Tibial nerve (tissue), 4 donors: ENCODE measurements at regions not wholly inside any gene's neighbourhood (a gene's known extent, or its start where the extent isn't known, plus 50 kb on each side); places are given as distances from the start of the nearest gene placed in this dataset.

Experiments
- DNase-seq, 2 donors: peaks; one replicate each; pipeline ENCODE4 v3.0.0-alpha.2; 2019; ENCODE audit warnings: low spot score in 2 of 2
- H3K27ac ChIP-seq, 4 donors: fragments of 200-600 bp; sonication (generic) in 3 of 4; one replicate each; pipeline ENCODE4 v1.5.1; 2017 to 2019; ENCODE audit warnings: mild to moderate bottlenecking in 1 of 4
- H3K27me3 ChIP-seq, 2 donors: fragments of 200-600 bp; sonication (generic) in 1 of 2; one replicate each; pipeline versions ENCODE4 v1.5.1 to v1.6.0; 2017 to 2019
- H3K36me3 ChIP-seq, 3 donors: fragments of 200-600 bp; sonication (generic); one replicate each; pipeline ENCODE4 v1.5.1; 2018 to 2019
- H3K4me1 ChIP-seq, 4 donors: fragments of 200-600 bp; sonication (generic) in 3 of 4; one replicate each; pipeline ENCODE4 v1.5.1; 2017 to 2019
- H3K4me3 ChIP-seq, 4 donors: fragments of 200-600 bp; sonication (generic) in 3 of 4; one replicate each; pipeline ENCODE4 v1.5.1; 2017 to 2019; ENCODE audit warnings: mild to moderate bottlenecking in 1 of 4, moderate library complexity in 1 of 4
- H3K9me3 ChIP-seq, 4 donors: fragments of 200-600 bp; sonication (generic) in 3 of 4; one replicate each; pipeline ENCODE4 v1.5.1; 2017 to 2019
- EP300 ChIP-seq, 2 donors: sonication (generic); formaldehyde crosslinking; IDR thresholded peaks; one replicate each; pipeline ENCODE4 v1.6.1; 2017; ENCODE audit warnings: antibody characterized with exemption in 2 of 2, mild to moderate bottlenecking in 1 of 2
- POLR2A ChIP-seq, 2 donors: fragments of 450-650 bp; IDR thresholded peaks; one replicate each; pipeline ENCODE4 v1.6.1; 2017; ENCODE audit warnings: antibody characterized with exemption in 2 of 2, mild to moderate bottlenecking in 2 of 2, moderate library complexity in 2 of 2
- WGBS, 2 donors: methylation state at CpG; one replicate each; pipeline ENCODE4 v1.1.5; 2018; 5-methylcytosine and 5-hydroxymethylcytosine counted together
- TF ChIP-seq, protein P1 (sequence below), 5 experiments: fragments of 200-600 bp in 3 of 5; fragments of 450-650 bp in 2 of 5; sonication (generic) in 3 of 5; IDR thresholded peaks; one replicate each; pipeline ENCODE4 v1.5.1; 2016 to 2019; ENCODE audit warnings: antibody characterized with exemption in 5 of 5, mild to moderate bottlenecking in 3 of 5, moderate library complexity in 2 of 5

DNA sequence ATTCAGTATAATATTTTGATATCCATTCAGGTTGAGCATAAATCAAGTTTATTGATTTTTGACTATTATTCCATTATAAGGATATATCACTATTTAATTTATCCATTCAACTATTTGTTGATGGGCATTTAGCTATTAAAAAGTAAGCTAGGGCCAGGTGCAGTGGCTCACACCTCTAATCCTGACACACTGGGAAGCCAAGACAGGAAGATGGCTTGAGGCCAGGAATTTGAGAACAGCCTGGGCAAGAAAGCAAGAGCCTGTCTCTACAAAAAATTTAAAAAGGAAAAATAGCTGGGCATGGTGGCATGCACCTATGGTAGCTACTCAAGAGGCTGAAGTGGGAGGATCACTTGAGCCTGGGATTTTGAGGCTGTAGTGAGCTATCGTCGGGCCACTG, 183.5 kb downstream of the HNMT start:
- Histone ChIP-seq H3K36me3 (peaks cover 0 to 11% (median 0%) of the 10 kb centered on the region in 3 donors), H3K27ac (no peak overlapping the region), H3K9me3 (no peaks in the 10 kb centered on the region), H3K4me1 (no peaks in the 10 kb centered on the region), H3K27me3 (no peaks in the 10 kb centered on the region), H3K4me3 (no peak overlapping the region)
- WGBS, 2 donors = 53 to 72% methylated on average over 2 of the region's 2 CpGs
- TF ChIP-seq EP300 (IDR thresholded peaks at IDR 0.05) = no peak
- TF ChIP-seq, protein P1, sequence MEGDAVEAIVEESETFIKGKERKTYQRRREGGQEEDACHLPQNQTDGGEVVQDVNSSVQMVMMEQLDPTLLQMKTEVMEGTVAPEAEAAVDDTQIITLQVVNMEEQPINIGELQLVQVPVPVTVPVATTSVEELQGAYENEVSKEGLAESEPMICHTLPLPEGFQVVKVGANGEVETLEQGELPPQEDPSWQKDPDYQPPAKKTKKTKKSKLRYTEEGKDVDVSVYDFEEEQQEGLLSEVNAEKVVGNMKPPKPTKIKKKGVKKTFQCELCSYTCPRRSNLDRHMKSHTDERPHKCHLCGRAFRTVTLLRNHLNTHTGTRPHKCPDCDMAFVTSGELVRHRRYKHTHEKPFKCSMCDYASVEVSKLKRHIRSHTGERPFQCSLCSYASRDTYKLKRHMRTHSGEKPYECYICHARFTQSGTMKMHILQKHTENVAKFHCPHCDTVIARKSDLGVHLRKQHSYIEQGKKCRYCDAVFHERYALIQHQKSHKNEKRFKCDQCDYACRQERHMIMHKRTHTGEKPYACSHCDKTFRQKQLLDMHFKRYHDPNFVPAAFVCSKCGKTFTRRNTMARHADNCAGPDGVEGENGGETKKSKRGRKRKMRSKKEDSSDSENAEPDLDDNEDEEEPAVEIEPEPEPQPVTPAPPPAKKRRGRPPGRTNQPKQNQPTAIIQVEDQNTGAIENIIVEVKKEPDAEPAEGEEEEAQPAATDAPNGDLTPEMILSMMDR (IDR thresholded peaks at IDR 0.05) = no peak
- no peak for TF ChIP-seq POLR2A (IDR thresholded peaks at IDR 0.05)
- DNase-seq = no peak

DNA sequence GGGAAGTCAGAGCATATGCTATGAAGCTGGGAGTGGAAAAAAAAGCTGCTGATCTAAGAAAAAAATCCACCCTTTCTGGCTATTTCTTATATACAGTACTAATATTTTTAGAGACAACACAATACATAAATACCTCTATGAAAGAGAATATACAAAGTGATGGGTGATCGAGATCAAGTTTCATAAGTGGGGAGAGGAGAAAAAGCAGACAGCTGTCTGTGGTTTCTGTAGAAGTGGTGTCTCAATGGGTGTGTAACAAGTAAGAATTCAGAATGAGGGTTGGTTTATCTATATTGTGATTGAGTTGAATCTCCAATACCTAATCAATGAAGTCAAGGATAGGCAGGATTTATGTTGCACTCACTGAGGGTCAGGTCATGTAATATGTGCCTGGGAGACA, 191.0 kb downstream of the HNMT start:
- Histone ChIP-seq H3K4me1 (no peaks in the 10 kb centered on the region), H3K27me3 (no peaks in the 10 kb centered on the region), H3K4me3 (no peak overlapping the region), H3K9me3 (no peaks in the 10 kb centered on the region), H3K27ac (no peak overlapping the region), H3K36me3 (peaks cover 0 to 11% (median 0%) of the 10 kb centered on the region in 3 donors)
- TF ChIP-seq EP300 (IDR thresholded peaks at IDR 0.05) = no peak
- WGBS, 2 donors = 89 to 95% methylated on average over 1 of the region's 1 CpG
- DNase-seq = no peak

DNA sequence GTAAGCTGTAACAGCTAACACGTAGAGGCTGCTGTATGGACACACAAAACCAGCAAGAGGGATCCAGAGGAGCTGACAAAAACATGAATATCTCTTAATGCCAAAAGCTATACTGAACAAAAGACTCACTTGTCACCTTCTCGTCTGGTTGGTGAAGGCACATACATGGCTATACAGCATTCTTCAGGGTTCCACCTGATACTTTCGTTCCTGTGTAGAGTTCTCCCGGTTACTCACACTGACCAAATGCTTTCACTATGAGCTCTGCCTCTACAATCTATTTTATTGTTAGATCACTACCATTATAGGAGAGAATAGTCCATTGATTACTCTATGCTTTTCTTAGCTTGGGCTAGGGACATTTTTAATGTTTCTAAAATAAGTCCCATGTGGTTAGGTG, 193.1 kb downstream of the HNMT start:
- WGBS, 2 donors = 77 to 85% methylated on average over 4 of the region's 4 CpGs
- TF ChIP-seq POLR2A (IDR thresholded peaks at IDR 0.05) (no peak), EP300 (IDR thresholded peaks at IDR 0.05) (no peak)
- TF ChIP-seq, protein P1 (IDR thresholded peaks at IDR 0.05) = no peak
- no peak overlapping the region for H3K27ac ChIP-seq

DNA sequence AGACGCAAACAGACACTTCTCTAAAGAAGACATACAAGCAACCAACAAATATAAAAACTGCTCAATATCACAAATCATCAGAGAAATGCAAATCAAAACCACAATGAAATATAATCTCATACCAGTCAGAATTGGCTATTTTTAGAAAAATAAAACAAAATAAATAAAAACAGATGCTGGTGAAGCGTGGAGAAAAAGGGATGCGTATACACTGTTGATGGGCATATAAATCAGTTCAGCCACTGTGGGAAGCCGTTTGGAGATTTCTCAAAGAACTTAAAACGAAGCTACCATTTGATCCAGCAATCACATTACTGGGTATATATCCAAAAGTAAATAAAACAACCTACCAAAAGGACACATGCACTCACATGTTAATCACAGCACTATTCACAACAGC, 206.2 kb downstream of the HNMT start:
- no peaks in the 10 kb centered on the region for H3K4me1 ChIP-seq
- H3K9me3 ChIP-seq = peaks cover 0 to 36% (median 3%) of the 10 kb centered on the region in 4 donors
- 61 to 72% methylated on average over 5 of the region's 5 CpGs for WGBS, 2 donors
- TF ChIP-seq, protein P1 (IDR thresholded peaks at IDR 0.05) = no peak
- TF ChIP-seq POLR2A (IDR thresholded peaks at IDR 0.05) (no peak), EP300 (IDR thresholded peaks at IDR 0.05) (no peak)
- H3K4me3 ChIP-seq = no peak overlapping the region
- no peaks in the 10 kb centered on the region for H3K36me3 ChIP-seq
- no peak for DNase-seq
- no peaks in the 10 kb centered on the region for H3K27me3 ChIP-seq
- H3K27ac ChIP-seq = no peak overlapping the region

More for the DNA sequence above, 193.1 kb downstream of the HNMT start:
- H3K27me3 ChIP-seq = no peaks in the 10 kb centered on the region
- no peak overlapping the region for H3K4me3 ChIP-seq
- H3K9me3 ChIP-seq = no peaks in the 10 kb centered on the region
- H3K4me1 ChIP-seq = no peaks in the 10 kb centered on the region
- peaks cover 0 to 3% (median 0%) of the 10 kb centered on the region in 3 donors for H3K36me3 ChIP-seq
- DNase-seq = no peak

DNA sequence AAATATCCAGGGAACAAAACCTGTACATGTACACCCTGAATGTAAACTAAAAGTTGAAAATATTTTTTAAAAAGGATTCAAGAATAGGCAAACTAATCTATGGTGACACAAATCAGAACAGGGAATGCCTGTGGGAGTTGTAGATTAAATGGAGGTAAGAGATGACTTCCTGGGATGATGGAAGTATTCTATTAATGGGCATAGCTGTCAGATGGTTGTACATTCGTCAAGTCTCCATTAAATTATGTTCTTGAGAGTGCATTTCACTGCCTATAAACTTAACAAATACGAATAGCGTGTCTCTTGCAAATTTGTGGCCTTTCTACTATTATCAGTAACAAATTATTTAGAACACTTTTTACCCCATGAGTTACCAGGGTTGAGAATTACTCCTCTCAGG, 207.0 kb downstream of the HNMT start:
- Histone ChIP-seq H3K27ac (no peak overlapping the region), H3K27me3 (no peaks in the 10 kb centered on the region), H3K4me1 (no peaks in the 10 kb centered on the region), H3K36me3 (no peaks in the 10 kb centered on the region), H3K9me3 (peaks cover 0 to 28% (median 3%) of the 10 kb centered on the region in 4 donors), H3K4me3 (no peak overlapping the region)
- DNase-seq = no peak
- TF ChIP-seq, protein P1 (IDR thresholded peaks at IDR 0.05) = no peak
- TF ChIP-seq POLR2A (IDR thresholded peaks at IDR 0.05) = no peak
- TF ChIP-seq EP300 (IDR thresholded peaks at IDR 0.05) = no peak
- WGBS, 2 donors = 63 to 67% methylated on average over 3 of the region's 3 CpGs

DNA sequence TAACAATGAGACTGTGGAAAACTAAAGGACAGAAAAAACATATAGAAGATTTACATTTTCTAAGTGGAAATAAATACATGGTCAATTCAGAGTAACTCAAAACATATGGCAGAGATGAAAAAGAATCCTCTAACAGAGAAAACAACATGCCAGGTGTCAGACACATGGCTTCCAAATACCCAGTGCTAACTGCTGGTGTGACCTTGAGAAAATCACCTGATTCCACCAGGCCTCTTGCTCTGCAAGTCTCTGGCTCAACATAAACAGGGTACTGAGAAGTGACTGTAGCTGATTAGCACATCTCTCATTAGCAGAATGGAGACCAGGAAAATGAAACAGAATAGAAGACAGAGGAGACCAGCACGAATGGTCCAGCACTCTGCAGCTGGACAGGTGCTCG, 210.8 kb downstream of the HNMT start:
- no peak overlapping the region for H3K27ac ChIP-seq
- 90 to 93% methylated on average over 2 of the region's 2 CpGs for WGBS, 2 donors
- no peak for TF ChIP-seq POLR2A (IDR thresholded peaks at IDR 0.05)
- TF ChIP-seq EP300 (IDR thresholded peaks at IDR 0.05) = no peak
- TF ChIP-seq, protein P1 (IDR thresholded peaks at IDR 0.05) = no peak

More for the DNA sequence above, 210.8 kb downstream of the HNMT start:
- H3K4me1 ChIP-seq = no peaks in the 10 kb centered on the region
- H3K4me3 ChIP-seq = no peak overlapping the region
- peaks cover 0 to 6% (median 0%) of the 10 kb centered on the region in 4 donors for H3K9me3 ChIP-seq
- DNase-seq = no peak
- H3K36me3 ChIP-seq = no peaks in the 10 kb centered on the region
- no peaks in the 10 kb centered on the region for H3K27me3 ChIP-seq
